MCF 10A (cell line): ENCODE measurements at regions not wholly inside any gene's neighbourhood (a gene's known extent, or its start where the extent isn't known, plus 50 kb on each side); places are given as distances from the start of the nearest gene placed in this dataset.

Experiments used
- BruUV-seq: library from RNA; stranded (reverse); fragments of 400-500 nt; replicated peaks from 2 replicates; lab custom pipeline; 2021; lab: Mats Ljungman, UMichigan
- CTCF ChIA-PET: fragments of 300-600 bp; sonication (Branson Sonifier 250); formaldehyde crosslinking; extraction: SDS; loops from one replicate; lab custom pipeline; 2021; ENCODE audit warnings: antibody characterized with exemption, inconsistent platforms; lab: Yijun Ruan, JAX
- POLR2A ChIA-PET: fragments of 300-600, 350-650 bp; sonication (Branson Sonifier 250); formaldehyde crosslinking; extraction: SDS; loops from one replicate; lab custom pipeline; 2020; ENCODE audit warnings: antibody characterized with exemption, inconsistent platforms; lab: Yijun Ruan, JAX
- DNase-seq: peaks from one replicate; pipeline ENCODE4 v3.0.0-alpha.2; 2018; ENCODE audit not compliant: unreplicated experiment
- H3K27ac Mint-ChIP-seq: one replicate; pipeline ENCODE4 v1.8.0; 2022; ENCODE audit warnings: mild to moderate bottlenecking, low read depth, mixed read lengths; ENCODE audit not compliant: unreplicated experiment
- H3K27me3 Mint-ChIP-seq: one replicate; pipeline ENCODE4 v1.8.0; 2022; ENCODE audit warnings: mixed read lengths; ENCODE audit not compliant: insufficient read depth, unreplicated experiment
- H3K36me3 Mint-ChIP-seq: one replicate; pipeline ENCODE4 v1.8.0; 2022; ENCODE audit warnings: mild to moderate bottlenecking, moderate library complexity, mixed read lengths; ENCODE audit not compliant: insufficient read depth, unreplicated experiment
- H3K4me1 Mint-ChIP-seq: one replicate; pipeline ENCODE4 v1.8.0; 2022; ENCODE audit warnings: mixed read lengths; ENCODE audit not compliant: insufficient read depth, unreplicated experiment
- H3K4me3 Mint-ChIP-seq: one replicate; pipeline ENCODE4 v1.8.0; 2022; ENCODE audit warnings: mild to moderate bottlenecking, moderate library complexity, mixed read lengths; ENCODE audit not compliant: unreplicated experiment
- H3K9me3 Mint-ChIP-seq: one replicate; pipeline ENCODE4 v1.8.0; 2022; ENCODE audit warnings: mixed read lengths; ENCODE audit not compliant: unreplicated experiment
- intact Hi-C: fragments of 100-400 bp; cut with micrococcal nuclease; formaldehyde crosslinking; loops from 2 replicates; pipeline ENCODE4 v1.14.1; 2022
- TF ChIP-seq, protein P1 (sequence below): fragments of 200-600 bp; IDR thresholded peaks from one replicate; pipeline ENCODE4 v1.8.0; 2022; ENCODE audit warnings: antibody characterized with exemption, mild to moderate bottlenecking; ENCODE audit not compliant: unreplicated experiment

DNA sequence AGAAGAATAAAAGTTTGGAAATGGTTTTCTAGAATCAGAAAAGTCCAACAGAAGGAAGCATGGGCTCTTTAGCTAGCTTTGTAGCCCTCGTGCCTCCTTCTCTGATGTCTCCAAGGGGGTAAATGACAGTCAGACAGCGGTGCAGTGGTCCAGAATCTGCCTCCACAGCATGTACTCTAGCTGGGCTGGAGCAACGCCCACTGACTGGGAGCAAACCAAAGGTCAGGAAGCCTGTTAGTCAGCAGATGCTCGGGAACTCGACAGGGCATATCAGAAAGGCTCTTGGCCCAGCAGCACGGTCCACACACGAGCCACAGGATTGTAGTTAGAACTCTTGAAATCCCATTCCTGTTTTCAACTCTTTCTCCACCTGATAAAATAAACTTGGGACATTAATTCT is 164.3 kb downstream of the GRIN2B start:
- ChIA-PET CTCF (no interaction called here), POLR2A (no interaction called here)
- Mint-ChIP-seq H3K4me3 (no peak overlapping the region), H3K27me3 (peaks cover 11% of the 10 kb centered on the region), H3K27ac (no peak overlapping the region), H3K36me3 (no peaks in the 10 kb centered on the region), H3K9me3 (no peaks in the 10 kb centered on the region), H3K4me1 (no peaks in the 10 kb centered on the region)
- peak; percentile 13 for DNase-seq
- BruUV-seq, result no TSS peak
- TF ChIP-seq, protein P1, sequence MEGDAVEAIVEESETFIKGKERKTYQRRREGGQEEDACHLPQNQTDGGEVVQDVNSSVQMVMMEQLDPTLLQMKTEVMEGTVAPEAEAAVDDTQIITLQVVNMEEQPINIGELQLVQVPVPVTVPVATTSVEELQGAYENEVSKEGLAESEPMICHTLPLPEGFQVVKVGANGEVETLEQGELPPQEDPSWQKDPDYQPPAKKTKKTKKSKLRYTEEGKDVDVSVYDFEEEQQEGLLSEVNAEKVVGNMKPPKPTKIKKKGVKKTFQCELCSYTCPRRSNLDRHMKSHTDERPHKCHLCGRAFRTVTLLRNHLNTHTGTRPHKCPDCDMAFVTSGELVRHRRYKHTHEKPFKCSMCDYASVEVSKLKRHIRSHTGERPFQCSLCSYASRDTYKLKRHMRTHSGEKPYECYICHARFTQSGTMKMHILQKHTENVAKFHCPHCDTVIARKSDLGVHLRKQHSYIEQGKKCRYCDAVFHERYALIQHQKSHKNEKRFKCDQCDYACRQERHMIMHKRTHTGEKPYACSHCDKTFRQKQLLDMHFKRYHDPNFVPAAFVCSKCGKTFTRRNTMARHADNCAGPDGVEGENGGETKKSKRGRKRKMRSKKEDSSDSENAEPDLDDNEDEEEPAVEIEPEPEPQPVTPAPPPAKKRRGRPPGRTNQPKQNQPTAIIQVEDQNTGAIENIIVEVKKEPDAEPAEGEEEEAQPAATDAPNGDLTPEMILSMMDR, result no peak
- intact Hi-C loops, result no loop called here

DNA sequence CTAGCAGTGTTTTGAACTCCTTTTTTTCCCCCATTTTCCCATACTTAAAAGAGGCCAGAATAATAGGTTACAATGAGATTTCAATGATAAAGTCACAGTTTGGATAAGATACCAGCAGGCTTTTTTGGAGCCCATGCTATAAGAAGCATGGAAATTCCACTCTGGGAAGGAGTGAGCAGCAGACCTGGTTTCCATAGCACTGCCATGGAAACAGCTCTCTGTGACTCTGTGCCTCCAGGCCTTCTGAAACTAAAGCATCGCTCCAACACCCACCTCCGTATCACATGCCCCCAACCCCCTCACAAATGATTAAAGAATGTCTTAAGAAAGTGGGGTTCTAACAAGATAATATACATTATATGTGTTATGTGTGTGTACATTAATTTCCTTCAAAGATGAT is 165.0 kb downstream of the GRIN2B start:
- BruUV-seq, result no TSS peak
- Mint-ChIP-seq H3K27ac (no peak overlapping the region), H3K36me3 (no peaks in the 10 kb centered on the region), H3K9me3 (no peaks in the 10 kb centered on the region), H3K27me3 (peaks cover 10% of the 10 kb centered on the region), H3K4me3 (no peak overlapping the region), H3K4me1 (no peaks in the 10 kb centered on the region)
- CTCF ChIA-PET, result no interaction called here
- POLR2A ChIA-PET, result no interaction called here
- intact Hi-C loops, result no loop called here
- TF ChIP-seq, protein P1, result no peak
- no peak for DNase-seq

DNA sequence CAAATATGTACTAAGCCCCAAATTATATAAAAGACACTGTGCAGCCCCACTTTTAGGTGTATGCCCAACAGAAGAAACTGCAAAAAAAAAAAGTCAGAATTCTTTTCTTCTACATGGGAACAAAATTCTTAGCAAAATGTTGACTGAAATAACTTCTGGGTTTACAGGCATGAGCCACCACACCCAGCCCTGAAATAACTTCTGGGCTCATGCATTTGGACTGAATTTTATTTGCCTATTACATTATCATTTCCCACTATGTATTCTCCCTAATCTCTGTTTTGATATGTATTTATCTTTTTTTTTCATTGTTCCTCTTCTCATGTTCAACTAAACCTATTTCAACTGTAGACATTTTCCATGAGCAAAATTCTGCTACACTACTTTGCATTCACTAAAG is 169.2 kb downstream of the GRIN2B start:
- ChIA-PET CTCF (interaction anchor here (1.0 kb wide), 1 partner anchor 73 kb away, joined by 4 read pairs; no protein-coding TSS in a partner anchor), POLR2A (no interaction called here)
- TF ChIP-seq, protein P1, result no peak
- Mint-ChIP-seq H3K36me3 (no peaks in the 10 kb centered on the region), H3K27me3 (no peaks in the 10 kb centered on the region), H3K27ac (no peak overlapping the region), H3K4me1 (no peaks in the 10 kb centered on the region), H3K9me3 (no peaks in the 10 kb centered on the region), H3K4me3 (no peak overlapping the region)
- BruUV-seq, result no TSS peak
- intact Hi-C loops, result no loop called here
- DNase-seq, result no peak

DNA sequence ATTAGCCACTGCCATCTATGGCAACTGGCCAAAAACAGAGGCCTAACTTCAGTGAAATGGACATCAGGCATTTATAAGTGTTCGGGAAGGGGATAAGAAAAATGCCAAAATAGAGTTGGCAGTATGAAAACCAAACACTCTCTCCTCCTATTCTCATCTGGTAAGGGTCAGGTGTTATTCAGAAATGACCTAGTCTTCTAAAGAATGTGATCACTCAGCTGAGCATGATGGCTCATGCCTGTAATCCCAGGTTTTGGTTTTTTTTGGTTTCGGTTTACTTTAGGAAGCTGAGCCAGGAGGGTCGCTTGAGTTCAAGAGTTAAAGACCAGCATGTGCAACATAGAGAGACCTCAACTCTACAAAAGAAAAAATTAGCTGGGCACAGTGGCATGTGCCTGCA is 170.3 kb downstream of the GRIN2B start:
- Mint-ChIP-seq H3K9me3 (no peaks in the 10 kb centered on the region), H3K27ac (no peak overlapping the region), H3K4me3 (no peak overlapping the region), H3K27me3 (no peaks in the 10 kb centered on the region), H3K4me1 (no peaks in the 10 kb centered on the region), H3K36me3 (no peaks in the 10 kb centered on the region)
- ChIA-PET POLR2A (interaction anchor here (0.6 to 1.3 kb wide), 3 partner anchors 9 to 405 kb away, joined by 3 read pairs; no protein-coding TSS in a partner anchor), CTCF (no interaction called here)
- TF ChIP-seq, protein P1, result no peak
- intact Hi-C loops, result no loop called here
- BruUV-seq, result no TSS peak
- DNase-seq, result peak; percentile 4
